Hepatocyte (in vitro differentiated cells): ENCODE measurements at regions not wholly inside any gene's neighbourhood (a gene's known extent, or its start where the extent isn't known, plus 50 kb on each side); places are given as distances from the start of the nearest gene placed in this dataset.

Experiments
- CTCF ChIP-seq: fragments of 200-600 bp; sonication (generic); IDR thresholded peaks from 2 replicates; pipeline ENCODE4 v1.5.1; 2016; ENCODE audit warnings: antibody characterized with exemption, mild to moderate bottlenecking; ENCODE audit not compliant: poor library complexity
- EZH2 ChIP-seq: fragments of 200-600 bp; sonication (generic); IDR thresholded peaks from 2 replicates; pipeline ENCODE4 v1.6.1; 2016; ENCODE audit warnings: antibody characterized with exemption, mild to moderate bottlenecking, borderline replicate concordance

DNA sequence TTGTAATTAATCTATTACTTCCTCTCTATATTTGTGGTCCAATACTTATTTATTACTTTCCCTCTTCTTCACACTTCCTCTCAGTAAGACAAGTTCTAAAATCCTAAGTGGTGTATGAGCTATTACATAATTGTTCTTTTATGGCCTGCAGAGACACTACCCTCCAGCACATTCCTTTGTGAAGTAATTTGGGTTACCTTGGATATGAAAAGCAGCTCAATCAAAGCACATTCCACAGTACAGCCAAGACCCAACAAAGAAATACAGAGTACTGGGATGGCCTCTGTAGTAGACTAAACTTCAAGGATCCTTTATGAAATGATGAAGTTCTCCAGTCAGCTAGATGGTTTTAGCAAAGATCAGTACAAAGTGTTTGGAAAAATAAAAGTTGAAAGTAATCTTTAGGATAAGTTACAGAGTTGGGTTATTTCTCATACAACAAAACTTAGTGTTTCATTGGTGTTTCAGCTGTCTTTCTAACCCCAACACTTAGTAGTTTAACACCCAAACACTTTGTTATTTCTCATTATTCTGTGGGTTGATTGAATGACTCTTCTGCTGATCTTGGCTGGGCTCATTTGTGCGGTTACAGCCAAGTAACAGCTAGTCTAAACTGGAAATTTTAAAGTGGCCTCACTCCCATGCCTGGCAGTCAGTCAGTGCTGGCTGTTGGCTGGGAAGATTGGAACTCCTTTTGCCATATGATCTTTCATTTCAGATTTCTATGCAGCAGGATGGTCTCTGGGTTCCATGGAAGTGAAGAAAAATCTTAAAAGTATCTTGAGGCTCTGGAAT lies 161.5 kb upstream of the POU3F2 start:
- TF ChIP-seq CTCF = no peak
- no peak for TF ChIP-seq EZH2
